H9 (cell line): ENCODE measurements at regions not wholly inside any gene's neighbourhood (a gene's known extent, or its start where the extent isn't known, plus 50 kb on each side); places are given as distances from the start of the nearest gene placed in this dataset.

Experiments
- DNase-seq: peaks from one replicate; pipeline ENCODE4 v3.0.0-alpha.2; 2017
- H2AFZ ChIP-seq: one replicate; pipeline ENCODE4 v1.6.1; 2013; ENCODE audit warnings: mild to moderate bottlenecking, low read length, control low read depth, moderate library complexity
- H2AK5ac ChIP-seq: 2 replicates; pipeline ENCODE4 v1.6.1; 2013; ENCODE audit warnings: low read length, control low read depth, mixed read lengths; ENCODE audit not compliant: insufficient read length
- H2BK120ac ChIP-seq: one replicate; pipeline ENCODE4 v1.6.1; 2013; ENCODE audit warnings: low read depth, mild to moderate bottlenecking, low read length, control low read depth, inconsistent platforms; ENCODE audit not compliant: poor library complexity, severe bottlenecking
- H2BK12ac ChIP-seq: 2 replicates; pipeline ENCODE4 v1.6.1; 2013; ENCODE audit warnings: low read length, control low read depth, mixed read lengths, low read depth; ENCODE audit not compliant: insufficient read length
- H2BK15ac ChIP-seq: 2 replicates; pipeline ENCODE4 v1.6.1; 2013; ENCODE audit warnings: low read depth, low read length, control low read depth
- H2BK20ac ChIP-seq: one replicate; pipeline ENCODE4 v1.6.1; 2013; ENCODE audit warnings: low read depth, mild to moderate bottlenecking, low read length, control low read depth, inconsistent platforms; ENCODE audit not compliant: poor library complexity, severe bottlenecking
- H2BK5ac ChIP-seq: 2 replicates; pipeline ENCODE4 v1.6.1; 2013; ENCODE audit warnings: low read length, control low read depth, mixed read lengths; ENCODE audit not compliant: insufficient read length
- H3K14ac ChIP-seq: 2 replicates; pipeline ENCODE4 v1.6.1; 2013; ENCODE audit warnings: low read length, control low read depth; ENCODE audit not compliant: insufficient read depth
- H3K18ac ChIP-seq: 2 replicates; pipeline ENCODE4 v1.6.1; 2013; ENCODE audit warnings: low read depth, mild to moderate bottlenecking, mixed read lengths, low read length, control low read depth; ENCODE audit not compliant: insufficient read length
- H3K23ac ChIP-seq: 2 replicates; pipeline ENCODE4 v1.6.1; 2013; ENCODE audit warnings: low read length, control low read depth, mixed read lengths, low read depth; ENCODE audit not compliant: insufficient read length
- H3K23me2 ChIP-seq: 2 replicates; pipeline ENCODE4 v1.6.1; 2013; ENCODE audit warnings: low read depth, mild to moderate bottlenecking, mixed read lengths, low read length, control low read depth; ENCODE audit not compliant: insufficient read length, poor library complexity, severe bottlenecking
- H3K27ac ChIP-seq: 2 replicates; pipeline ENCODE4 v1.5.1; 2013; ENCODE audit warnings: low read length, control low read depth, mixed read lengths, low read depth; ENCODE audit not compliant: insufficient read length
- H3K27me3 ChIP-seq: 2 replicates; pipeline ENCODE4 v1.6.1; 2013; ENCODE audit warnings: low read length, control low read depth, inconsistent platforms; ENCODE audit not compliant: insufficient read depth
- H3K4ac ChIP-seq: 2 replicates; pipeline ENCODE4 v1.6.1; 2013; ENCODE audit warnings: low read depth, mild to moderate bottlenecking, control low read depth, inconsistent platforms, low read length, moderate library complexity
- H3K4me1 ChIP-seq: 2 replicates; pipeline ENCODE4 v1.6.1; 2013; ENCODE audit warnings: low read length, control low read depth, inconsistent platforms; ENCODE audit not compliant: insufficient read depth
- H3K4me2 ChIP-seq: 2 replicates; pipeline ENCODE4 v1.6.1; 2013; ENCODE audit warnings: low read length, control low read depth, mixed read lengths; ENCODE audit not compliant: insufficient read length, insufficient read depth
- H3K56ac ChIP-seq: 2 replicates; pipeline ENCODE4 v1.6.1; 2013; ENCODE audit warnings: low read depth, mild to moderate bottlenecking, mixed read lengths, low read length, control low read depth; ENCODE audit not compliant: insufficient read length
- H3K79me1 ChIP-seq: 2 replicates; pipeline ENCODE4 v1.6.1; 2013; ENCODE audit warnings: low read depth, mild to moderate bottlenecking, moderate library complexity, low read length, control low read depth, inconsistent platforms; ENCODE audit not compliant: insufficient read depth, poor library complexity, severe bottlenecking
- H3K79me2 ChIP-seq: 2 replicates; pipeline ENCODE4 v1.6.1; 2013; ENCODE audit warnings: low read length, control low read depth, inconsistent platforms; ENCODE audit not compliant: insufficient read depth
- H3K9ac ChIP-seq: 2 replicates; pipeline ENCODE4 v1.6.1; 2013; ENCODE audit warnings: low read length, control low read depth, mixed read lengths; ENCODE audit not compliant: insufficient read length; ENCODE audit errors: extremely low read depth
- H3K9me3 ChIP-seq: one replicate; pipeline ENCODE4 v1.6.1; 2013; ENCODE audit warnings: low read depth, low read length, inconsistent platforms; ENCODE audit not compliant: control insufficient read depth
- H3T11ph ChIP-seq: one replicate; pipeline ENCODE4 v1.6.1; 2013; ENCODE audit warnings: mild to moderate bottlenecking, low read length, control low read depth, inconsistent platforms
- H4K20me1 ChIP-seq: one replicate; pipeline ENCODE4 v1.6.1; 2013; ENCODE audit not compliant: control insufficient read depth, insufficient read length, insufficient read depth
- H4K5ac ChIP-seq: 2 replicates; pipeline ENCODE4 v1.6.1; 2013; ENCODE audit warnings: low read depth, mild to moderate bottlenecking, mixed read lengths, low read length, control low read depth; ENCODE audit not compliant: insufficient read length
- H4K8ac ChIP-seq: replicated peaks from 2 replicates; pipeline ENCODE4 v1.6.1; 2013; ENCODE audit warnings: low read length, control low read depth, mixed read lengths, low read depth; ENCODE audit not compliant: insufficient read length
- H4K91ac ChIP-seq: 2 replicates; pipeline ENCODE4 v1.6.1; 2013; ENCODE audit warnings: low read depth, mild to moderate bottlenecking, moderate library complexity, mixed read lengths, low read length, control low read depth; ENCODE audit not compliant: insufficient read length
- H3K27ac Mint-ChIP-seq, 3 experiments: 2 replicates in 2 of 3; 3 replicates in 1 of 3; pipeline ENCODE4 v1.8.0; 2020 to 2021; ENCODE audit warnings: mixed read lengths in 3 of 3, mild to moderate bottlenecking in 1 of 3, moderate library complexity in 1 of 3
- H3K27me3 Mint-ChIP-seq: 2 replicates; pipeline ENCODE4 v1.8.0; 2021; ENCODE audit warnings: low read depth, mild to moderate bottlenecking, moderate library complexity, mixed read lengths
- H3K36me3 Mint-ChIP-seq, 3 experiments: 2 replicates in 2 of 3; 3 replicates in 1 of 3; pipeline ENCODE4 v1.8.0; 2020 to 2021; ENCODE audit warnings: low read depth in 3 of 3, mixed read lengths in 3 of 3; ENCODE audit not compliant: insufficient read depth in 1 of 3
- H3K4me1 Mint-ChIP-seq, 2 experiments: 2 replicates each; pipeline ENCODE4 v1.8.0; 2020; ENCODE audit warnings: mixed read lengths in 2 of 2
- H3K4me3 Mint-ChIP-seq, 2 experiments: 2 replicates in 1 of 2; 3 replicates in 1 of 2; pipeline ENCODE4 v1.8.0; 2020 to 2021; ENCODE audit warnings: mild to moderate bottlenecking in 2 of 2, mixed read lengths in 2 of 2, moderate library complexity in 1 of 2
- H3K9me3 Mint-ChIP-seq, 2 experiments: 2 replicates in 1 of 2; 3 replicates in 1 of 2; pipeline ENCODE4 v1.8.0; 2020; ENCODE audit warnings: mild to moderate bottlenecking in 2 of 2, mixed read lengths in 2 of 2, moderate library complexity in 1 of 2
- WGBS: extraction: QIAGEN DNeasy Blood & Tissue Kit; methylation state at CpG from one replicate; pipeline ENCODE4 v1.1.7; 2013; ENCODE audit warnings: missing lambda C conversion rate, low lambda C conversion rate, mixed read lengths; ENCODE audit not compliant: insufficient read length; ENCODE audit errors: extremely low coverage; 5-methylcytosine and 5-hydroxymethylcytosine counted together
- TF ChIP-seq, protein P1 (sequence below): fragments of 200-600 bp; sonication (generic); conservative IDR thresholded peaks from 3 replicates; pipeline ENCODE4 v1.8.0; 2021; ENCODE audit warnings: antibody characterized with exemption, mild to moderate bottlenecking

DNA sequence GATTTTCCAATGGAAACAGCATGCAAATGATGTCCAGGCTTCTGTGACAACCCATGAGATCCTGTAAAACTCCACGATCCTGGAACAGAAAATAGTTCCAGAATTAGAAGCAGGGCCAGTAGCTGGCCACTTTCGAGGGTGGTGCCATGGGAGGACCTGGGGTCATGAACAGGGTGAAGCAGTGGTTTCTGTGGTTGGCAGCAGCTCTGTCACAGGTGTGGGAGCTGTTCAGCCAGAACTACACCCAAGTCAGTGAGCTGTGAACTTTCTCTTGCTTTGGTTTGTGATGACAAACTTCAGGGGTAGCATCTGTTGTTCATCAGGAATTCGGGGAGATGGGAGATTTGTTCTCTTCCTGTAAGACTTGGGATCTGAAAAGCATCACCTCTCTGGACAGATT, 314.4 kb upstream of the NT5C1B start:
- no peak overlapping the region for H3T11ph ChIP-seq
- Mint-ChIP-seq H3K4me1 (no peaks in the 10 kb centered on the region), H3K9me3 (no peaks in the 10 kb centered on the region), H3K27me3 (no peaks in the 10 kb centered on the region; the same call in 1 of the 2 replicates), H3K36me3 (no peaks in the 10 kb centered on the region), H3K27ac (no peak overlapping the region), H3K4me3 (no peak overlapping the region)
- H3K14ac ChIP-seq, result no peak overlapping the region
- H2BK12ac ChIP-seq, result no peak overlapping the region
- no peak overlapping the region for H4K5ac ChIP-seq
- H2AFZ ChIP-seq, result no peak overlapping the region
- no peak overlapping the region for H3K23ac ChIP-seq
- H3K4ac ChIP-seq, result no peak overlapping the region
- H3K4me1 ChIP-seq, result no peaks in the 10 kb centered on the region
- no peaks in the 10 kb centered on the region for H3K79me2 ChIP-seq
- TF ChIP-seq, protein P1, sequence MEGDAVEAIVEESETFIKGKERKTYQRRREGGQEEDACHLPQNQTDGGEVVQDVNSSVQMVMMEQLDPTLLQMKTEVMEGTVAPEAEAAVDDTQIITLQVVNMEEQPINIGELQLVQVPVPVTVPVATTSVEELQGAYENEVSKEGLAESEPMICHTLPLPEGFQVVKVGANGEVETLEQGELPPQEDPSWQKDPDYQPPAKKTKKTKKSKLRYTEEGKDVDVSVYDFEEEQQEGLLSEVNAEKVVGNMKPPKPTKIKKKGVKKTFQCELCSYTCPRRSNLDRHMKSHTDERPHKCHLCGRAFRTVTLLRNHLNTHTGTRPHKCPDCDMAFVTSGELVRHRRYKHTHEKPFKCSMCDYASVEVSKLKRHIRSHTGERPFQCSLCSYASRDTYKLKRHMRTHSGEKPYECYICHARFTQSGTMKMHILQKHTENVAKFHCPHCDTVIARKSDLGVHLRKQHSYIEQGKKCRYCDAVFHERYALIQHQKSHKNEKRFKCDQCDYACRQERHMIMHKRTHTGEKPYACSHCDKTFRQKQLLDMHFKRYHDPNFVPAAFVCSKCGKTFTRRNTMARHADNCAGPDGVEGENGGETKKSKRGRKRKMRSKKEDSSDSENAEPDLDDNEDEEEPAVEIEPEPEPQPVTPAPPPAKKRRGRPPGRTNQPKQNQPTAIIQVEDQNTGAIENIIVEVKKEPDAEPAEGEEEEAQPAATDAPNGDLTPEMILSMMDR, result no peak
- H4K8ac ChIP-seq, result no peak overlapping the region
- H4K91ac ChIP-seq, result no peak overlapping the region
- H3K56ac ChIP-seq, result no peak overlapping the region
- no CpG with 5 or more reads among the region's 3 CpGs for WGBS
- no peak overlapping the region for H2BK120ac ChIP-seq
- no peak overlapping the region for H3K27ac ChIP-seq
- H3K4me2 ChIP-seq, result no peak overlapping the region
- H2BK20ac ChIP-seq, result no peak overlapping the region
- no peak overlapping the region for H3K18ac ChIP-seq
- H3K9ac ChIP-seq, result no peak overlapping the region
- no peak for DNase-seq
- no peak overlapping the region for H2BK15ac ChIP-seq
- no peaks in the 10 kb centered on the region for H3K27me3 ChIP-seq
- no peaks in the 10 kb centered on the region for H3K79me1 ChIP-seq
- no peaks in the 10 kb centered on the region for H3K23me2 ChIP-seq
- no peaks in the 10 kb centered on the region for H3K9me3 ChIP-seq
- no peaks in the 10 kb centered on the region for H4K20me1 ChIP-seq
- no peak overlapping the region for H2AK5ac ChIP-seq
- no peak overlapping the region for H2BK5ac ChIP-seq
